Gastroesophageal sphincter (tissue), 3 donors: ENCODE measurements at regions not wholly inside any gene's neighbourhood (a gene's known extent, or its start where the extent isn't known, plus 50 kb on each side); places are given as distances from the start of the nearest gene placed in this dataset.

Experiments
- EP300 ChIP-seq: sonication (generic); formaldehyde crosslinking; IDR thresholded peaks from one replicate; pipeline ENCODE4 v1.6.1; 2017; ENCODE audit warnings: antibody characterized with exemption, mild to moderate bottlenecking
- POLR2A ChIP-seq, 2 donors: fragments of 450-650 bp; IDR thresholded peaks; one replicate each; pipeline ENCODE4 v1.6.1; 2017; ENCODE audit warnings: antibody characterized with exemption in 2 of 2, mild to moderate bottlenecking in 2 of 2, moderate library complexity in 1 of 2
- POLR2AphosphoS5 ChIP-seq: sonication (generic); formaldehyde crosslinking; IDR thresholded peaks from one replicate; pipeline ENCODE4 v1.6.1; 2017; ENCODE audit warnings: antibody characterized with exemption
- TF ChIP-seq, protein P1 (sequence below), 4 experiments: fragments of 200-600 bp in 2 of 4; fragments of 450-650 bp in 2 of 4; sonication (generic) in 1 of 4; IDR thresholded peaks; one replicate each; pipeline ENCODE4 v1.5.1; 2017 to 2019; ENCODE audit warnings: antibody characterized with exemption in 4 of 4, mild to moderate bottlenecking in 2 of 4, moderate library complexity in 2 of 4

GRCh38 chr16:51884773-51885172 is 662.2 kb downstream of the TOX3 start:
- TF ChIP-seq, protein P1, sequence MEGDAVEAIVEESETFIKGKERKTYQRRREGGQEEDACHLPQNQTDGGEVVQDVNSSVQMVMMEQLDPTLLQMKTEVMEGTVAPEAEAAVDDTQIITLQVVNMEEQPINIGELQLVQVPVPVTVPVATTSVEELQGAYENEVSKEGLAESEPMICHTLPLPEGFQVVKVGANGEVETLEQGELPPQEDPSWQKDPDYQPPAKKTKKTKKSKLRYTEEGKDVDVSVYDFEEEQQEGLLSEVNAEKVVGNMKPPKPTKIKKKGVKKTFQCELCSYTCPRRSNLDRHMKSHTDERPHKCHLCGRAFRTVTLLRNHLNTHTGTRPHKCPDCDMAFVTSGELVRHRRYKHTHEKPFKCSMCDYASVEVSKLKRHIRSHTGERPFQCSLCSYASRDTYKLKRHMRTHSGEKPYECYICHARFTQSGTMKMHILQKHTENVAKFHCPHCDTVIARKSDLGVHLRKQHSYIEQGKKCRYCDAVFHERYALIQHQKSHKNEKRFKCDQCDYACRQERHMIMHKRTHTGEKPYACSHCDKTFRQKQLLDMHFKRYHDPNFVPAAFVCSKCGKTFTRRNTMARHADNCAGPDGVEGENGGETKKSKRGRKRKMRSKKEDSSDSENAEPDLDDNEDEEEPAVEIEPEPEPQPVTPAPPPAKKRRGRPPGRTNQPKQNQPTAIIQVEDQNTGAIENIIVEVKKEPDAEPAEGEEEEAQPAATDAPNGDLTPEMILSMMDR (IDR thresholded peaks at IDR 0.05): no peak
- TF ChIP-seq EP300: no peak
- TF ChIP-seq POLR2A (IDR thresholded peaks at IDR 0.05): no peak
- no peak for TF ChIP-seq POLR2AphosphoS5
